GM12878 (cell line): ENCODE measurements at regions not wholly inside any gene's neighbourhood (a gene's known extent, or its start where the extent isn't known, plus 50 kb on each side); places are given as distances from the start of the nearest gene placed in this dataset.

Experiments used
- CHD4 ChIP-seq: fragments of 200-600 bp; sonication (generic); IDR thresholded peaks from 2 replicates; pipeline ENCODE4 v1.6.1; 2016; ENCODE audit warnings: mild to moderate bottlenecking
- EZH2 ChIP-seq: IDR thresholded peaks from 2 replicates; pipeline ENCODE4 v1.6.1; 2012; ENCODE audit warnings: low read depth, mild to moderate bottlenecking, control low read depth, inconsistent platforms, low read length, borderline replicate concordance; ENCODE audit not compliant: control insufficient read depth
- TCF3 ChIP-seq: IDR thresholded peaks from 2 replicates; pipeline ENCODE4 v1.6.1; 2012; ENCODE audit warnings: low read depth, mild to moderate bottlenecking, low read length, borderline replicate concordance; ENCODE audit not compliant: insufficient read depth
- TF ChIP-seq, protein P1 (sequence below): IDR thresholded peaks from 2 replicates; pipeline ENCODE4 v1.6.1; 2012; ENCODE audit warnings: mild to moderate bottlenecking, low read depth, low read length

DNA sequence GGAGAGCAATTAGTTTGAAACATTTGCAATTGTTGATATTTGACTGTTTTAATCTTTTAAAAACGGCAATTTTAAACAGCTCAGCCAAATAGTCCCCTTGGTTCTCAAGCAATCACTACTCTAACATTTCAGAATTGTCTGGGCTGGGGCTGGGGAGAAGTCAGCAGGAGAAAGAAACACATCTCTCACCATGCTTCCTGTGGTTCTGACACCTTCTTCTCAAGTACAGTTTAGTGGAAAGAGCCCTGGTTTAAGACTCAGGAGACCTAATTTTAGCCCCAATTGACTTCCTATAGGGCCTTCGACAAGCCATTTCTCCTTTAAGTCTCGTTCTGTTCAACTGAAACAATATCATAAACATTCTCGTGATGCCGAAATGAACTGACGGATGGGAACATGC lies 168.4 kb upstream of the CDYL start:
- TF ChIP-seq, protein P1, sequence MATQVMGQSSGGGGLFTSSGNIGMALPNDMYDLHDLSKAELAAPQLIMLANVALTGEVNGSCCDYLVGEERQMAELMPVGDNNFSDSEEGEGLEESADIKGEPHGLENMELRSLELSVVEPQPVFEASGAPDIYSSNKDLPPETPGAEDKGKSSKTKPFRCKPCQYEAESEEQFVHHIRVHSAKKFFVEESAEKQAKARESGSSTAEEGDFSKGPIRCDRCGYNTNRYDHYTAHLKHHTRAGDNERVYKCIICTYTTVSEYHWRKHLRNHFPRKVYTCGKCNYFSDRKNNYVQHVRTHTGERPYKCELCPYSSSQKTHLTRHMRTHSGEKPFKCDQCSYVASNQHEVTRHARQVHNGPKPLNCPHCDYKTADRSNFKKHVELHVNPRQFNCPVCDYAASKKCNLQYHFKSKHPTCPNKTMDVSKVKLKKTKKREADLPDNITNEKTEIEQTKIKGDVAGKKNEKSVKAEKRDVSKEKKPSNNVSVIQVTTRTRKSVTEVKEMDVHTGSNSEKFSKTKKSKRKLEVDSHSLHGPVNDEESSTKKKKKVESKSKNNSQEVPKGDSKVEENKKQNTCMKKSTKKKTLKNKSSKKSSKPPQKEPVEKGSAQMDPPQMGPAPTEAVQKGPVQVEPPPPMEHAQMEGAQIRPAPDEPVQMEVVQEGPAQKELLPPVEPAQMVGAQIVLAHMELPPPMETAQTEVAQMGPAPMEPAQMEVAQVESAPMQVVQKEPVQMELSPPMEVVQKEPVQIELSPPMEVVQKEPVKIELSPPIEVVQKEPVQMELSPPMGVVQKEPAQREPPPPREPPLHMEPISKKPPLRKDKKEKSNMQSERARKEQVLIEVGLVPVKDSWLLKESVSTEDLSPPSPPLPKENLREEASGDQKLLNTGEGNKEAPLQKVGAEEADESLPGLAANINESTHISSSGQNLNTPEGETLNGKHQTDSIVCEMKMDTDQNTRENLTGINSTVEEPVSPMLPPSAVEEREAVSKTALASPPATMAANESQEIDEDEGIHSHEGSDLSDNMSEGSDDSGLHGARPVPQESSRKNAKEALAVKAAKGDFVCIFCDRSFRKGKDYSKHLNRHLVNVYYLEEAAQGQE = no peak
- TF ChIP-seq TCF3 (no peak), CHD4 (no peak), EZH2 (no peak)
